CD4-positive, CD25-positive, alpha-beta regulatory T cell (primary cell): ENCODE measurements at regions not wholly inside any gene's neighbourhood (a gene's known extent, or its start where the extent isn't known, plus 50 kb on each side); places are given as distances from the start of the nearest gene placed in this dataset.
"Not testable (repeated sequence)": the region's sequence is repeated elsewhere in the genome, so short reads cannot be mapped to it uniquely, and the experiment has no call there.

ENCODE experiments used
- ATAC-seq, 2 donors: fragments of 150-1000 bp; cut with Tn5 transposase; one replicate each; pipeline ENCODE4 v1.10.0; 2021; ENCODE audit warnings: low read depth in 2 of 2, moderate number of reproducible peaks in 2 of 2, moderate library complexity in 1 of 2
- DNase-seq, 3 donors: peaks; one replicate each; pipeline versions ENCODE4 v3.0.0 to v3.0.0-alpha.2; 2012 to 2022; ENCODE audit warnings: mixed read lengths in 1 of 3
- H3K27ac ChIP-seq: one replicate; pipeline ENCODE4 v1.7.0; 2013; ENCODE audit warnings: mild to moderate bottlenecking, low read length; ENCODE audit not compliant: insufficient read depth, poor library complexity, severe bottlenecking
- H3K27me3 ChIP-seq: one replicate; pipeline ENCODE4 v1.7.0; 2013; ENCODE audit warnings: low read length; ENCODE audit not compliant: control insufficient read depth, insufficient read depth
- H3K36me3 ChIP-seq: one replicate; pipeline ENCODE4 v1.7.0; 2013; ENCODE audit warnings: mild to moderate bottlenecking, low read length, moderate library complexity; ENCODE audit not compliant: control insufficient read depth, insufficient read depth
- H3K4me1 ChIP-seq: 2 replicates; pipeline ENCODE4 v1.7.0; 2013; ENCODE audit warnings: mild to moderate bottlenecking, low read length; ENCODE audit not compliant: insufficient read depth, control insufficient read depth, poor library complexity, severe bottlenecking
- H3K4me3 ChIP-seq: one replicate; pipeline ENCODE4 v1.7.0; 2013; ENCODE audit warnings: low read depth, mild to moderate bottlenecking, low read length, moderate library complexity
- H3K9me3 ChIP-seq, 2 experiments: 1 replicate in 1 of 2; 2 replicates in 1 of 2; pipeline ENCODE4 v1.7.0; 2013; ENCODE audit warnings: low read length in 2 of 2, mild to moderate bottlenecking in 1 of 2, moderate library complexity in 1 of 2; ENCODE audit not compliant: control insufficient read depth in 2 of 2
- H3K27ac Mint-ChIP-seq, 3 donors: one replicate each; pipeline ENCODE4 v1.8.0; 2020 to 2022; ENCODE audit warnings: mild to moderate bottlenecking in 3 of 3, mixed read lengths in 3 of 3, moderate library complexity in 2 of 3
- H3K27me3 Mint-ChIP-seq: one replicate; pipeline ENCODE4 v1.8.0; 2022; ENCODE audit warnings: mild to moderate bottlenecking, mixed read lengths
- H3K36me3 Mint-ChIP-seq: one replicate; pipeline ENCODE4 v1.8.0; 2020; ENCODE audit warnings: mixed read lengths
- H3K4me1 Mint-ChIP-seq, 4 donors: one replicate each; pipeline ENCODE4 v1.8.0; 2020 to 2022; ENCODE audit warnings: mixed read lengths in 4 of 4, mild to moderate bottlenecking in 1 of 4
- H3K4me3 Mint-ChIP-seq, 4 donors: one replicate each; pipeline ENCODE4 v1.8.0; 2020 to 2022; ENCODE audit warnings: mild to moderate bottlenecking in 4 of 4, mixed read lengths in 4 of 4, moderate library complexity in 3 of 4
- H3K9me3 Mint-ChIP-seq, 7 donors: one replicate each; pipeline ENCODE4 v1.8.0; 2020 to 2022; ENCODE audit warnings: mixed read lengths in 7 of 7, mild to moderate bottlenecking in 3 of 7, moderate library complexity in 2 of 7

- peaks cover 19% of the 10 kb centered on the region for H3K27me3 Mint-ChIP-seq
- Histone ChIP-seq H3K36me3 (no peaks in the 10 kb centered on the region), H3K4me3 (no peak overlapping the region), H3K27ac (no peak overlapping the region), H3K27me3 (no peaks in the 10 kb centered on the region), H3K9me3 (peaks cover 0 to 2% of the 10 kb centered on the region in 2 experiments), H3K4me1 (peaks cover 6% of the 10 kb centered on the region)
- H3K27ac Mint-ChIP-seq, result no peak overlapping the region
- ATAC-seq, result no peak
- H3K4me1 Mint-ChIP-seq, result peaks cover 0 to 21% (median 8%) of the 10 kb centered on the region in 4 donors
- peaks cover 0 to 5% (median 2%) of the 10 kb centered on the region in 7 donors for H3K9me3 Mint-ChIP-seq
- no peaks in the 10 kb centered on the region for H3K36me3 Mint-ChIP-seq
- no peak for DNase-seq
- no peak overlapping the region for H3K4me3 Mint-ChIP-seq
Observed at GRCh38 chr3:193960487-193961274, 175.3 kb upstream of the HES1 start.

GRCh38 chr3:193962986-193963685, 172.8 kb upstream of the HES1 start:
- Mint-ChIP-seq H3K4me3 (peak overlapping the region in 3 of 4 donors; percentile 0 to 42 (median 32)), H3K27me3 (peaks cover 19% of the 10 kb centered on the region), H3K4me1 (peaks cover 0 to 21% (median 8%) of the 10 kb centered on the region in 4 donors), H3K27ac (no peak overlapping the region), H3K9me3 (no peaks in the 10 kb centered on the region), H3K36me3 (no peaks in the 10 kb centered on the region)
- no peaks in the 10 kb centered on the region for H3K27me3 ChIP-seq
- peaks cover 6% of the 10 kb centered on the region for H3K4me1 ChIP-seq
- no peaks in the 10 kb centered on the region for H3K36me3 ChIP-seq
- peak overlapping the region; percentile 54 for H3K4me3 ChIP-seq
- DNase-seq (peak in 1 of 3 donors; percentile 59), ATAC-seq (no peak)
- H3K9me3 ChIP-seq, result no peaks in the 10 kb centered on the region
- no peak overlapping the region for H3K27ac ChIP-seq

GRCh38 chr3:193963808-193964516, 172.0 kb upstream of the HES1 start:
- H3K4me3 Mint-ChIP-seq, result peak overlapping the region in 2 of 4 donors; percentile 32 to 48
- no peaks in the 10 kb centered on the region for H3K36me3 ChIP-seq
- peaks cover 19% of the 10 kb centered on the region for H3K27me3 Mint-ChIP-seq
- H3K9me3 Mint-ChIP-seq, result no peaks in the 10 kb centered on the region
- H3K9me3 ChIP-seq, result no peaks in the 10 kb centered on the region
- H3K4me1 ChIP-seq, result peaks cover 6% of the 10 kb centered on the region
- H3K27ac ChIP-seq, result no peak overlapping the region
- peak overlapping the region; percentile 54 for H3K4me3 ChIP-seq
- DNase-seq (peak in 1 of 3 donors; percentile 69), ATAC-seq (peak in 1 of 2 donors; percentile 39)
- H3K4me1 Mint-ChIP-seq, result peaks cover 0 to 21% (median 8%) of the 10 kb centered on the region in 4 donors
- H3K27ac Mint-ChIP-seq, result no peak overlapping the region
- H3K36me3 Mint-ChIP-seq, result no peaks in the 10 kb centered on the region
- H3K27me3 ChIP-seq, result no peaks in the 10 kb centered on the region

- H3K4me1 Mint-ChIP-seq, result peaks cover 0 to 21% (median 8%) of the 10 kb centered on the region in 4 donors
- no peaks in the 10 kb centered on the region for H3K36me3 ChIP-seq
- no peak overlapping the region for H3K27ac Mint-ChIP-seq
- no peak overlapping the region for H3K4me3 Mint-ChIP-seq
- no peaks in the 10 kb centered on the region for H3K9me3 ChIP-seq
- H3K9me3 Mint-ChIP-seq, result no peaks in the 10 kb centered on the region
- H3K27ac ChIP-seq, result no peak overlapping the region
- peaks cover 19% of the 10 kb centered on the region for H3K27me3 Mint-ChIP-seq
- H3K4me1 ChIP-seq, result peaks cover 6% of the 10 kb centered on the region
- ATAC-seq, result no peak
- no peaks in the 10 kb centered on the region for H3K36me3 Mint-ChIP-seq
- DNase-seq, result no peak
- H3K4me3 ChIP-seq, result no peak overlapping the region
- H3K27me3 ChIP-seq, result no peaks in the 10 kb centered on the region
Observed at GRCh38 chr3:193964517-193964880, 171.4 kb upstream of the HES1 start.

- Mint-ChIP-seq H3K4me3 (no peak overlapping the region), H3K4me1 (peaks cover 5 to 22% (median 11%) of the 10 kb centered on the region in 4 donors), H3K36me3 (no peaks in the 10 kb centered on the region), H3K9me3 (peaks cover 0 to 2% (median 0%) of the 10 kb centered on the region in 7 donors), H3K27ac (no peak overlapping the region), H3K27me3 (peaks cover 6% of the 10 kb centered on the region)
- DNase-seq, result no peak
- Histone ChIP-seq H3K4me1 (peaks cover 3% of the 10 kb centered on the region), H3K27me3 (no peaks in the 10 kb centered on the region), H3K4me3 (no peak overlapping the region), H3K9me3 (no peaks in the 10 kb centered on the region), H3K36me3 (no peaks in the 10 kb centered on the region), H3K27ac (no peak overlapping the region)
- no peak for ATAC-seq
Observed at GRCh38 chr3:193968380-193968974, 167.5 kb upstream of the HES1 start.

- not testable (repeated sequence) for H3K36me3 Mint-ChIP-seq, H3K4me1 ChIP-seq, H3K27ac ChIP-seq, H3K4me3 ChIP-seq, H3K4me3 Mint-ChIP-seq, H3K27me3 ChIP-seq, H3K27ac Mint-ChIP-seq, H3K9me3 ChIP-seq, H3K36me3 ChIP-seq, ATAC-seq, H3K9me3 Mint-ChIP-seq, H3K27me3 Mint-ChIP-seq
- peak in 1 of 3 donors; percentile 48 for DNase-seq
- H3K4me1 Mint-ChIP-seq, result peaks cover 0 to 11% (median 6%) of the 10 kb centered on the region in 4 donors
Observed at GRCh38 chr3:193970131-193970772, 165.7 kb upstream of the HES1 start.

- peak overlapping the region; percentile 17 for H3K4me3 ChIP-seq
- H3K27me3 ChIP-seq, result no peaks in the 10 kb centered on the region
- H3K27ac Mint-ChIP-seq, result no peak overlapping the region
- no peak for ATAC-seq
- H3K27ac ChIP-seq, result no peak overlapping the region
- DNase-seq, result no peak
- H3K4me1 ChIP-seq, result no peaks in the 10 kb centered on the region
- H3K36me3 ChIP-seq, result no peaks in the 10 kb centered on the region
- no peaks in the 10 kb centered on the region for H3K9me3 ChIP-seq
- peaks cover 0 to 2% (median 0%) of the 10 kb centered on the region in 7 donors for H3K9me3 Mint-ChIP-seq
- peaks cover 6% of the 10 kb centered on the region for H3K27me3 Mint-ChIP-seq
- H3K4me3 Mint-ChIP-seq, result peak overlapping the region in 1 of 4 donors; percentile 5
- H3K4me1 Mint-ChIP-seq, result peaks cover 0 to 11% (median 6%) of the 10 kb centered on the region in 4 donors
- no peaks in the 10 kb centered on the region for H3K36me3 Mint-ChIP-seq
Observed at GRCh38 chr3:193970773-193971206, 165.2 kb upstream of the HES1 start.
